Calu3 (cell line): ENCODE measurements at regions not wholly inside any gene's neighbourhood (a gene's known extent, or its start where the extent isn't known, plus 50 kb on each side); places are given as distances from the start of the nearest gene placed in this dataset.

Experiments
- BruUV-seq: library from RNA; stranded (reverse); fragments of 400-500 nt; replicated peaks from 2 replicates; lab custom pipeline; 2021; lab: Mats Ljungman, UMichigan
- CTCF ChIA-PET: fragments of 300-600 bp; sonication (Branson Sonifier 250); formaldehyde crosslinking; loops from one replicate; lab custom pipeline; 2022; ENCODE audit warnings: antibody characterized with exemption; lab: Charles Lee
- DNase-seq: peaks from one replicate; pipeline ENCODE4 v3.0.0; 2022
- H3K27ac Mint-ChIP-seq: one replicate; pipeline ENCODE4 v1.8.0; 2022; ENCODE audit warnings: mixed read lengths; ENCODE audit not compliant: unreplicated experiment
- H3K27me3 Mint-ChIP-seq: one replicate; pipeline ENCODE4 v1.8.0; 2022; ENCODE audit warnings: mixed read lengths; ENCODE audit not compliant: unreplicated experiment
- H3K36me3 Mint-ChIP-seq: one replicate; pipeline ENCODE4 v1.8.0; 2022; ENCODE audit warnings: mild to moderate bottlenecking, moderate library complexity, mixed read lengths; ENCODE audit not compliant: insufficient read depth, unreplicated experiment
- H3K4me1 Mint-ChIP-seq: one replicate; pipeline ENCODE4 v1.8.0; 2022; ENCODE audit warnings: mild to moderate bottlenecking, low read depth, mixed read lengths; ENCODE audit not compliant: unreplicated experiment
- H3K4me3 Mint-ChIP-seq: one replicate; pipeline ENCODE4 v1.8.0; 2022; ENCODE audit warnings: mild to moderate bottlenecking, low read depth, moderate library complexity, mixed read lengths; ENCODE audit not compliant: unreplicated experiment
- H3K9me3 Mint-ChIP-seq: one replicate; pipeline ENCODE4 v1.8.0; 2022; ENCODE audit warnings: low read depth, mixed read lengths; ENCODE audit not compliant: unreplicated experiment
- CTCF ChIP-seq: fragments of 200-600 bp; IDR thresholded peaks from one replicate; pipeline ENCODE4 v1.8.0; 2022; ENCODE audit warnings: antibody characterized with exemption; ENCODE audit not compliant: unreplicated experiment
- intact Hi-C: fragments of 100-400 bp; cut with micrococcal nuclease; formaldehyde crosslinking; loops from one replicate; pipeline ENCODE4 v1.10.0; 2022; ENCODE audit not compliant: unreplicated experiment

GRCh38 chr13:103762523-103762922 lies 696.3 kb upstream of the SLC10A2 start:
- DNase-seq = no peak
- no peaks in the 10 kb centered on the region for H3K27me3 Mint-ChIP-seq
- H3K27ac Mint-ChIP-seq = no peak overlapping the region
- TF ChIP-seq CTCF = no peak
- no TSS peak for BruUV-seq
- no peaks in the 10 kb centered on the region for H3K4me1 Mint-ChIP-seq
- H3K9me3 Mint-ChIP-seq = peaks cover 2% of the 10 kb centered on the region
- CTCF ChIA-PET = no interaction called here
- H3K36me3 Mint-ChIP-seq = no peaks in the 10 kb centered on the region
- intact Hi-C loops = no loop called here
- H3K4me3 Mint-ChIP-seq = no peak overlapping the region

- intact Hi-C loops = no loop called here
- TF ChIP-seq CTCF = no peak
- Mint-ChIP-seq H3K4me1 (no peaks in the 10 kb centered on the region), H3K27ac (no peak overlapping the region), H3K4me3 (no peak overlapping the region), H3K27me3 (no peaks in the 10 kb centered on the region), H3K9me3 (peaks cover 2% of the 10 kb centered on the region), H3K36me3 (no peaks in the 10 kb centered on the region)
- no peak for DNase-seq
- no TSS peak for BruUV-seq
- CTCF ChIA-PET = no interaction called here
These were observed 693.1 kb upstream of the SLC10A2 start for GRCh38 chr13:103759361-103759760.

- peaks cover 2% of the 10 kb centered on the region for H3K9me3 Mint-ChIP-seq
- H3K36me3 Mint-ChIP-seq = no peaks in the 10 kb centered on the region
- H3K27ac Mint-ChIP-seq = no peak overlapping the region
- intact Hi-C loops = no loop called here
- no peak for DNase-seq
- CTCF ChIA-PET = no interaction called here
- no peaks in the 10 kb centered on the region for H3K4me1 Mint-ChIP-seq
- no peak overlapping the region for H3K4me3 Mint-ChIP-seq
- no TSS peak for BruUV-seq
- no peak for TF ChIP-seq CTCF
- no peaks in the 10 kb centered on the region for H3K27me3 Mint-ChIP-seq
These were observed 692.0 kb upstream of the SLC10A2 start for GRCh38 chr13:103758222-103758621.

GRCh38 chr13:103757361-103757760 lies 691.1 kb upstream of the SLC10A2 start:
- Mint-ChIP-seq H3K9me3 (peaks cover 2% of the 10 kb centered on the region), H3K4me1 (no peaks in the 10 kb centered on the region), H3K27ac (no peak overlapping the region), H3K4me3 (no peak overlapping the region), H3K27me3 (no peaks in the 10 kb centered on the region), H3K36me3 (no peaks in the 10 kb centered on the region)
- DNase-seq = no peak
- BruUV-seq = no TSS peak
- TF ChIP-seq CTCF = no peak
- CTCF ChIA-PET = no interaction called here
- intact Hi-C loops = no loop called here

GRCh38 chr13:103754783-103755182 lies 688.6 kb upstream of the SLC10A2 start:
- H3K4me1 Mint-ChIP-seq = no peaks in the 10 kb centered on the region
- H3K27me3 Mint-ChIP-seq = no peaks in the 10 kb centered on the region
- no TSS peak for BruUV-seq
- intact Hi-C loops = no loop called here
- no peaks in the 10 kb centered on the region for H3K36me3 Mint-ChIP-seq
- H3K4me3 Mint-ChIP-seq = no peak overlapping the region
- TF ChIP-seq CTCF = no peak
- H3K9me3 Mint-ChIP-seq = no peaks in the 10 kb centered on the region
- no peak overlapping the region for H3K27ac Mint-ChIP-seq
- no peak for DNase-seq
- CTCF ChIA-PET = no interaction called here
